Inflammatory macrophage treated with lipopolysaccharide for 1 hour (primary cell): ENCODE measurements at regions not wholly inside any gene's neighbourhood (a gene's known extent, or its start where the extent isn't known, plus 50 kb on each side); places are given as distances from the start of the nearest gene placed in this dataset.

Source experiments
- DNase-seq, 2 donors: peaks; one replicate each; pipeline ENCODE4 v3.0.0-alpha.2; 2020 to 2022

DNA sequence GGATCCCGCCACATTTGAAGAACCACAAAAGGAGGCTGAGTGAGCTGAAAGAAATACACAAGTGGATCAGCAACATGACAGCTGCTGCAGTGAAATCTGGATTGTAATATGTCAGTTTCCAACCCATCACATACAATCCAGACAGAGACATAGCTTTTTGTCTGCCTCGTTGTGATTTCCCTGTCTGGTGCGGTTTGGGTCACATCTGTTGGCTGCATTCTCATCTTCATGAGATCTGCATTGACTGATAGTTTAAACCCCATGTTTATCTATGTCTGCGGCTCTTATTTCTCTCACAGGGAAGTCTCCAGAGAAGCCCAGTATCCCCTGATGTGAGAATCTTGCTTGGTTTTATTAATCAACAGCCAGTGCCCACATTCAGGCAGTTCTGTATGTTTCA, 403.1 kb upstream of the ZNF608 start:
- no peak for DNase-seq

DNA sequence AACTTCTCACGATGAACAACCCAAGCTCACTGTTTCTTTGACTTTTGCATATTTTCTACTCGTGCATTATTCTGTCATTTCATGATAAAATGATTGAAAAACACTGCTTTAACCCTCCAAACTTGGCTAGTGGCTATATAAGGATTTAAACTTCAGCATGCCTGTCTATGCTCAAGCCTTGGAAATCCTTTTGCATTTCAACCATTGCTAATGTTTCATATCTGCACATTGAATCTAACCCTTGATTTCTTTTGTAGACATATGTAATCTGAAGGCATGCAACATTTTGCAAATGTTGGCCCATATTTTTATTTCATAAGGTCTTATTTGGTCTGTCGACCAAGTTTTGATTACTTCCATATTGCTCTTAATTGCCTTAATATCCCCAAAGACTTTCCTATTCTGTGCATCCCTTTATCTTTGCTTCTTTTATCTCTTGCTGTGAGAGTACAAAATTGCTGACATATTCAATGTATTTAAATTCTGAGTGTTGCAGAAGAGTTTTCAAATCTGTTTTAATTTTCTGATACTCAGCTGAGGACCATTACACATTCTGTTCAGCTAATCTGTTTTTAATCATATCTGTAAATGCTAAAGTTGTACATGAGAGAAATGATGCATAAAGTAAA, 403.7 kb upstream of the ZNF608 start:
- DNase-seq: no peak

DNA sequence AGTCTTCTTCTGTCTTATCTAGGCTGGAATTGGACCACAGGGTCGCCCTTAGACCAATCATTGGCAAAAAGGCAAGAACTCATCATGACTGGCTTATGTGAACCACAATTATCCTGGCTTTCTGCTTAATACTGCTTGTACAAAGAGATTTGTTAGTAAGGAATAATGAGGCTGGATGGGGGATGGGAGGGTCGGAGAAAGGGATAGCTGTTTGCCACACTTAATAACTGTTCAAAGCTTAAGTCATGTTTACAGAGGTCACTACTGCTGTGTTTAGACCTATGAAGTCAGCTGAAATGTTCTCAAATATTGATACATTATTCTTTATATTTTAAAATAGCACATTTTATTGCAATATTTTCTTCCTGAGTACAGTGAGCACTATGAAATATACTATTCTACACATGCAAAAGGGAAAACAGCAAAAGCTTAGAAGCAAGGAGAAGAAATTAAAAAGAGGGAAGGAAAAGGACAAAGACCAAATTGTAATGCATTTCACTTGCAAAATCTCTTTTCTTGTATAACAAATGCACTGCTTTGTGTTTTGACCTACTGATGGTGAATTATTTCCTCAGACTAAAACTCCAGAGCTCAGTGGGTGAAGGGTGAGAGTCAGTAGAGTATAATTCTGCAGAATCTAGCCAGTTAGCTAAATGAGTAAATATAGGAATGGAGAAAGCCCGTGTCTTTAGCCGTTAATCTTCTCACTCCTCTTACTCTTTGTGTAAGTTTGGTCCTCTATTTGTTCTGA, 404.9 kb upstream of the ZNF608 start:
- no peak for DNase-seq

DNA sequence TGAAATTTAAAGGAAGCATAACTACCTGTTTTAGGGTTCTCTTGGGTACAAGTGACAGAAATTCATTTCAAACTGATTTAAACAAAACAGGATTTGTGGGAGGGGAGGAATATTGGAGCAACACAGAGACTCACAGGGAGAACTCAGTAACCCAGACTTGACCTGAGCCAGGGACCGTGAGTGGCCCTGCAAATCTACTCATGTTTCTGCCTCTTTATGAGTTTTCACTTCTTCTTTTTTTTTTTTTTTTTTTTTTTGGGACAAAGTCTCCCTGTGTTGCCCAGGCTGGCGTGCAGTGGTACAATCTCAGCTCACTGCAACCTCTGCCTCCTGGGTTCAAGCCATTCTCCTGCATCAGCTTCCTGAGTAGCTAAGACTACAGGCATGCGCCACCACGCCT, 405.6 kb upstream of the ZNF608 start:
- DNase-seq: no peak

DNA sequence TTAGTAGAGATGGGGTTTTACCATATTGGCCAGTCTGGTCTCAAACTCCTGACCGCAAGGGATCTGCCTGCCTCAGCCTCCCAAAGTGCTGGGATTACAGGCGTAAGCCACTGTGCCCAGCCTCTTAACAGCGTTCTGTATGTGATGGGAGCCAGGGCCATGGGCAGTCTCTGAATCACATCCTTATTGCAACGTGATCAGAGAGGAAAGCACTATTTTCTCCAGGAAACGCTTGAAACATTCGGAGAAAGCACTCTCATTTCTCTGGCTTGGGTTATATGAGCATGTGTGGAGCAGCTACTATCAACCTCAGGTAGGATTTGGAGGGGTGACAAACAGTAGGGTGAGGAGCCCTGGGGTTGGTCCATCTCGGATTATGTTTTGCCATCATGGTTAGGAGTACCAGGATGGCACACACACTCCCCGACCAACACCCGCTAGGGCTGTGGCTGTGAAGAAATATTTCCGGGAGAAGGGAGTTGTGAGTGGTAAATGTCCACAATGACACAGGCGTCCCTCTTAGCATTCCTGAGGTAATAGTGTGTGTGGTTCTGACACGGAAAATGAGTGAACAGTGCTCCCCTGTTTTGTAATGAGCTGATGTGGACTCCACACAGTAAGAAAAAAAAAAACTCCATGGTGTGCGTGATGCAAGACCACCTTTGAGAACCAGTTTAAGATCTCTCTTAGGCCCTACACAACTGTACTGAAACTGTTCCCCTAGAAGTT, 406.2 kb upstream of the ZNF608 start:
- no peak for DNase-seq

DNA sequence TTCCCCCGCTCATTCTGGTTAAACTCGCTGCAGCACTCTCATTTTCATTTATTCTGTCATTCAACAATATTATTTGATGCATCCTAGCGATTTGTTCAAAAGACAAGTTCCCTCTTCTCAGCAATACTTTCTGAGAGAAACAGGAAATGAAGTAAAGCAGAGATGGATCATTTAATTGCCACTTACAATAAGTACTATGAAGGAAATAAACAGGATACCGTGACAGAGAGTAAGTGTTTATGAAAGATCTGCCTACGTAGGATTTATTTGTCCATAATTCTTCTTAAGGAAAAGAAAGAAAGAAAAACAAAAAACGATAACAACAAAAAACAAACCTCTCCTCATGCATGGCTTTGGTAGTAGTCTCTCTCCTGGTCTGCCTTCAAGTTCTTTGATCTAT, 406.8 kb upstream of the ZNF608 start:
- DNase-seq: no peak

DNA sequence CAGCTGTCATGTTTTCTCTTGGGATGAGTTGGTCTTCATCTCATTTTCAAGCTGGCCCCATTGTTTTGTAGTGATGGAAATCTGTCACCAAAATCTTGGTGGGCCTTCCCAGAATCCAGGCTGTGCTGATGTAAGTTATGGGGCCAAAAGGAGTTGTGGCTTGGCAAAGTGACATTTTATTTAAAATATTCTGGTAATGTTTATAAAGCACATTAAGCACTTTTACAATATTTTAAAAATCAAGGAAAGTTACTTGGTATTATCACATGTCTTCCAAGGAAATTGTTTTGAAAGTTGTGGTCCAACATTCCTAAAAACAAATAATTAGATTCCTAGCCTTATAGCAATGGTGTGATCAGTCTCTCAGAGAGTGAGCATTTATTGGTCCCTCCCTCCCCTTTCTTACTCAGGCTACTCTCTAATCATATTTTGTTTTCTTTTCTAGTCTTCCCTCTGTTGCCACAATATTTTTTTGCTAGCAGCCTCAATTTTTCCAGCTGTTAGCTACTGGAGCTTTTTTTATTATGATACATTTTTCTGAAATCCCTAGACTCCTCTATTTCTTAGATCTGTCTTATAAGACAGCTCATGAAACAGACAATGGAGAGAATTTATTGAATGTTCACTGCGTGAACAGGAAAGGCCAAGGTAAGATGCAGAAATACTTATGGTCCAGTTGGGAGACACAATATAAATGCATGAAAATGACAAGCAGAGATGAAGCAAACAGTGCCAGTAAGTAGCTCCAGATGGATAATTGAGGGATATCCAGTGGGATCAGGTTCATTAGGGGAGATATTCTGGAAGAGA, 408.1 kb upstream of the ZNF608 start:
- DNase-seq: no peak

DNA sequence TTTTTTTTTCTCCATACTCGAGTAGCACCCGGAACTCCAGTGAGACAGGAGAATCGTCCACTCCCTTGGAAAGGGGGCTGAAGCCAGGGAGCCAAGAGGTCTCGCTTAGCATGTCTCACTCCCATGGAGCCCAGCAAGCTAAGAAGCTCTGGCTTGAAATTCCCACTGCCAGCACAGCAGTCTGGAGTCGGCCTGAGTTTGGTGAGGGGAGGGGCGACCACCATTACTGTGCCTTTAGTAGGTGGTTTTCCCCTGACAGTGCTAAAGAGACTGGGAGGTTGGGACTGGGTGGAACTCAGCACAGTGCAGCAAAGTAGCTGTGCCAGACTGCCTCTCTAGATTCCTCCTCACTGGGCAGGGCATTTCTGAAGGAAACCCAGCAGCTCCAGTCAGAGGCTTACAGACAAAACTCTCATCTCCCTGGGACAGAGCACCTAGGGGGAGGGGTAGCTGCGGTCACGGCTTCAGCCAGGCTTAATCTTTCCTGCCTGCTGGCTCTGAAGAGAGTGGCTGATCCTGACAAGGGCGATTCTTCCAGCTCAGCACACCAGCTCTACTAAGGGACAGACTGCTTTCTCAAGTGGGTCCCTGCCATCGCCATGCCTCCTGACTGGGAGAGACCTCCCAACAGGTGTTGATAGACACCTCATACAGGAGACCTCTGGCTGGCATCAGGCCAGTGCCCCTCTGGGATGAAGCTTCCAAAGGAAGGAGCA, 414.5 kb upstream of the ZNF608 start:
- DNase-seq: no peak

DNA sequence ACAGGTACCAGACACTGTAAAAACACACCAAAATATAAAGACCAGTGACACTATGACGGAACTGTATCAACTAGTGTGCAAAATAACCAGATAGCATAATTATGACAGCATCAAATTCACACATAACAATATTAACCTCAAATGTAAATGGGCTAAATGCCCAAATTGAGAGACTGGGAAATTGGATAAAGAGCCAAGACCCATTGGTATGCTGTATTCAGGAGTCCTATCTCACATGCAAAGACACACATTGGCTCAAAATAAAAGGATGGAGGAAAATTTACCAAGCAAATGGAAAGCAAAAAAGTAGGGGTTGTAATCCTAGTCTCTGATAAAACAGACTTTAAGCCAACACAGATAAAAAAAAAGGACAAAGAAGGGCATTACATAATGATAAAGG, 416.3 kb upstream of the ZNF608 start:
- DNase-seq: no peak

DNA sequence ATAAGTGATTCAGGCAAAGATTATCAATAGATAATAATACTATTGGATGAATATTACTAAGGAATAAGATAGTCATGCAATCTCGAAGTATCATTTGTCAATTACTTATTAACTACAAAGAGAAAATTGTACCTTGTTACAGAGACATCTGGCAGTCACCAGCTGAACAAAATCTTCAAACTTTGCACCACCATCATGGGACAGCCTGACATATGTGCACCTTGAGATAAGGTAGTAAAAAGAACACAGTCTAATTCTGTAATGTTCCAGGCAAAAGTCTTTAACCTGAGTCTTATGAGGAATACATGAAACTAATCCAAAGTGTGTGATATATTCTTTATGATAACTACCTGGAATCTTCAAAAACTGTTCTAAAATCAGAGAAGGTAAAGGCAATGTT, 423.0 kb upstream of the ZNF608 start:
- no peak for DNase-seq

DNA sequence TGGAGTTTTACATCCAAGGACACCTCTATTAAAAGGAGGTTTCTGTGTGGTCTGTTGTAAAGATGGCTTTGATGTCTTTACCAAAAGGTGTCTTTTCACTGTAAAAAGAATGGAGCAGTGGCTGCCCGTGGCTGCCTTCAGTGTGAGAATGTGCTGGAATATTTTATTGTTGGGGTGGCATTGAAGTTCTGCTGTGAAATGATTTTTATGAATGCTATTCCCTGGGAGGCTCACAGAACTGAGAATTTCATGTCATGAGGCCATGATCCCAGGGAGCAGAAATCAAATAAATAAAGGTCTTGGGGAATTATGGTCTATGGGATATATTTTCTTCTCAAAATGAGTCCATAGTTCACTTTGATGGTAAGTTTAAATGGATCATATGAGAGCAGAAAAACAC, 425.2 kb upstream of the ZNF608 start:
- DNase-seq: no peak

DNA sequence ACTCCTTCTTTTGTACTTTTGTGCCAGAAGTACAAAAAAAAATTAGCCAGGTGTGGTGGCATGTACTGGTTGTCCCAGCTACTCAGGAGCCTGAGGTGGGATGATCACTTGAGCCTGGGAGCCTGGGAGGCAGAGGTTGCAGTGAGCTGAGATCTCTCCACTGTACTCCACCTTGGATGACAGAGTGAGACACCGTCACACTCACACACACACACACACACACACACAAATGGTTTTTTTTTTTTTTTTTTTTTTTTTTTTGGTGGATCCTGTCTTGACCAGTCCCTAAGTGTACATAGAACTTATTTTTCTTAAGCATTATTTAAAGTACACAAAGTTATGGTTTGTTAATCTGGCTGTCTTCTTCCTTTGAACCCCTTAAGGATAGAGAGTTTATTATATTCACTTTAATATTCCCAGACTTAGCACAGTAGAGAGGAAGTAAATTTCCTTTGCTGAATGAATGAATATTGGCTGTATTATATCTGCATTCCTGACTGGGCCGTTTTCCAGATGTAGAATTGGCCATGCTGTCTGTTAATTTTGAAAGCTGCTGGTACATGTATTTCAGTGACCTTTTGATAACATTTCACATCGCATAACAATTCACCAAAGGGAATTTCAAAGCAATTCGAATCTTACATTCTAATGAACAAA, 429.0 kb upstream of the ZNF608 start:
- DNase-seq: no peak

DNA sequence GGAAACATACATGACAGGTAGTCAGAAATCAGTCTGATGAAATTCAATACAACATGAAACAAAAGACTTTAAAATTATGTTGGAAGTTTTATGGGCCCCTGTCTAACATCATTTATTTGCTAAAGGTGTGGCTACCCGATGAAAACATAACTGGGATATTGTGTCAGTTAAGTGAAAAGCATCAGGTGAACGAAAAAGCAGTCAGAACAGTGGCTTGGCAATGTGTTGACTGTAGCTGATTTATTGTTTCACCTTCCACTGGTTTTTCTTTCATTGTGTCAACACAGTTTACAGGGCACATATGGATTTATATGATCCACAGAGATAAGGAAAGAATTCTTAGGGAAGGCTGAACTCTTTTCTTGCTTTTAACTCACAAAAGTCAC, 429.6 kb upstream of the ZNF608 start:
- DNase-seq: no peak

DNA sequence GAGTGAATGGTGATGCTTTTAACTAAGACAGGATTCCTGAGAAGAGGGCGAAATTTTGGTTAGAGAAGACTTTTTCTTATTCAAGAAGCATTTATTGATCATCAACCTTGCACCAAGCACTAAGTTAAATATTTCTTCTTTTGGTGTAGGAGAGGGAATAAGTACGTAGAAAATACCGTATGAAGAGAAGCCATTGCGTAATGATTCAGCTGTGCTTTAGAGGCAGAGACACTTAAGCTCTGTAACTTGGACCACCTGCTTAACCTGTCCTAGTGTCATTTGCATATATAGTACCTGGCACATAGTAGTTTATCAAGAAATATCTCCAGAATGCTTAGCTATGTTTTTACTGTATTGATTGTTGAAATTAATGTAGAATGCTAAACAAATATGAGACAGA, 430.9 kb upstream of the ZNF608 start:
- DNase-seq: no peak

DNA sequence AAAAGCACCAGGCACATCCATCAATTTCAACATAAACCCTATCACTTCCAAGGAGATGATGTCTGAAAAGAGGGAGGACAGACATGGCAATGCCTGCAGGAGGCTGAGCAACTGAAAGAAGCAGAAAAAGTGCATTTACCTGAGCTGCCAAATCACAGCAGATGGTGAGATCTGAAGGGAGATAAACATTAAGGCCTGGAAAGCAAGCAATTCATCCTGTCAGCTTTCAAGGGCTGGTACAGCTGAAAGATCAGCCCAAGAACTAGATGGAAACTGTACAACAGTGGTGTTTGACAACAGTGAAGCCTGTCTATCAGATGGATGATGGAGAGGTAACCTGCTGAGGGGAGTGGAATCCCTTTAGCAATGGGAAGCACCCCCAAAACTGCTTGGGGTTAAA, 433.2 kb upstream of the ZNF608 start:
- no peak for DNase-seq

DNA sequence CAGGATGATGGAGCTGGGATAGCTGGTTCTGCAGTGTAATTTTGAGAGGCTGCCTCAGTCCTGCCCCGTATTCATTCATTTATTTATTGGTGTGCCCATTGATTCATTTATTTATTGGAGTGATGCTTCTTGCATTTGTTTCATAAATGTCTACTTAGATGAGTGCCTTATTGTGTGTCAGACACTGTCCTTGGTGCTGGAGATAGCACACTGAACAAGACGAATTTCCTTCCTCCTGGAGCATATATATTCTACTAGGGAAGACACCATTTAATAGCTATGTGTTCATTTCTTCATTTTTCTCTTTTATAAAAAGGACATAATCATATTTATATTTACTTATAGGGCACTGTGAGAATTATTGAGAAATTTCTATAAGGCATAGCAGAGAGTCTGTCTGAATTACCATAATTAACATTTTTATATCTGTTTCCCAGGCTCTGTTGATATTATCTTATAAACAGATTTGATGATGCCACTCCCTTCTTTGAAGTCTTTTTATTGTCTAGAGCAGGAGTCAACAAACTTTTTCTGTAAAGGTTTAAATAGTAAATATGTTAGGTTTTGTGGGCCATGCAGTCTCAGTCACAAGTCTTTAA, 433.9 kb upstream of the ZNF608 start:
- DNase-seq: no peak

DNA sequence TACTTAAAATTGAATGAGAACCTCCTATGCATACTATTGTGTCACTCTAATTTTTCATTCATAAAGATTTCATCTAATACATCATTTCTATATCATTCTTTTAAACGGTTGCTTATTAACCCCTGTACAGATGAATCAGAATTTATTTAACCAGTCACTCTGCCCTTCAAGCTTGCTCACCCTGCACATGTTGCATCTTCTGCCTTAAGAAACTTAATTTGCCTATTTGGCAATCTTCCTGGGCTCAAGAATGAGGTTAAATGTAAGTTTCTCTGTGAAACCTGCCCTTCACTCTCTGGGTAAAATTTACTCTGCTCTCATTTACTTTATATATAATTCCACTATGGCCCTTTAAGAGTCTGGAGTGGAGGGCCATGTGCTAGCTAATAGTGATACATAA, 434.7 kb upstream of the ZNF608 start:
- no peak for DNase-seq

DNA sequence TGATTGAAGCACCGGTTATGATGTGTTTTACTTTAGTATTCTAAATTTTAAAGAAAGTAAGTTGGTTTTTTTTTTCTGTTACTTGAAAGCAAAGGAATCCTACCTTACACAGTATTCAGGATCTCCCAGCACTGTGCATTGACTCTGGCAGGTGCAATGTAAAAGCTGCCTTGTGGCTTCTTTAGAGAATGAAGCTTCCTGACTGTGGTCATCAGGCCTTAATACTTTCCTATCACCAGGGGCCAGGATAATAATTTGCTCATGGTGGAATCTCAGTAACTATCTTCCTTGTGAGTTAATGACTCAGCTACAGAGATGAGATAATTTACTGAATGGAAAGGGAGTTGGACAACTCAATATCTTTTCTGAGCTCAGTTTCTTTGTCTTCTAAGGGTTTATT, 435.5 kb upstream of the ZNF608 start:
- DNase-seq: no peak

DNA sequence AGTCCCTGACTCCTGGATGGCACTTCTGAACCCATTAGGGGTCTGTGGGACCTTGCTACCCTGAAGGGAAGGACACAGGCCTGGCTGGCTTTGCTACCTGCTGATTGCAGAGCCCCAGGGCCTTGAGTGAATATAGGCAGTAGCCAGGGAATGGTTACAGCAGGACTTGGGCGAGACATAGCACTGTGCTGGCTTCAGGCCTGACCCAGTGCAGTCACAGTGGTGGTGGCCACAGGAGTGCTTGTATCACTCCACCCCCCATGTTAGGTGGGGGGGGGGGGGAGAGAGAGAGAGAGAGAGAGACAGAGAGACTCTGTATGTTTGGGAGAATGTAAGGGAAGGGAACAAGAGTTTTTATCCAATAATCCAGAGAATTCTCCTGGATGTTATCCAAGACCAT, 439.3 kb upstream of the ZNF608 start:
- DNase-seq: no peak

DNA sequence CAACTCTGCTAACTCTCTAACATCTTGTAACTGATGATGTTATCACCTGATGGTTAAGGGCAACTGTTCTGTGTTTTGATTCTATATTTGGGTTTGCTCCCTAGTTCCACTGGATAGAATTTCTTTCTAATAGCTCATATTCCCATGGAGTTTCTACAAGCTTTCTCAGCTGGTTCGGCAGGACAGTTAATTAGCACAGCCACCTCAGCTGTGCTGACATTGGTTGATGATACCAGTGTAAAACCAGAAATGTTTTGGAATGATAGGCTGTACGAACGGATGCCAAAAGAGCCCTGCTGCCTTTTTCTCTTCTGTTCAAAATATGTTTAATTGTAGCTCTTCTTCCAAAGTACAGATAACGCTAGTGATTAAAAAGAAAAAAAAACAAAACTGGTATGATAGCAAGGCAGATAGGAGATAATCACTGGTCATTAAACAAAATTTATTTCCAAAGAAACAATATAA, 440.5 kb upstream of the ZNF608 start:
- DNase-seq: no peak

DNA sequence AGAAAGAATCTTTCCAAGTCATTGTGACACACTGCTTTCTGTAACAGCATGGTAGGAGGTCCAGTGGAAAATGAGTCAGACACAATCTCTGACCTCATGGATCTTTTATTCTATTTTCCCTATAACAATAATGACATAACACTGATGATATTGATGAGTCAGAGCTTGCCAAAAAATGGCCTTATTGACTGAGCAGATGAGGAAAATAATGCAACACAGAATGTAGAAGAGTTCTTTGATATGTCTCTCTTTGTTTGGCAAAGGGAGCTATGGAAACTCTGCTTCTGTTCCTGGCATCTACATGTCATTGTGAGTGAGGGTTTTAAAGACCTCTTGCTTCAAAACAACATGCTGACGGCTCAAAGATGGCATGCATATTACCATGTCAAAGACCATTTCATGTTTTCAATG, 443.1 kb upstream of the ZNF608 start:
- no peak for DNase-seq
